ENCODE measurements at regions not wholly inside any gene's neighbourhood (a gene's known extent, or its start where the extent isn't known, plus 50 kb on each side); places are given as distances from the start of the nearest gene placed in this dataset.

DNA sequence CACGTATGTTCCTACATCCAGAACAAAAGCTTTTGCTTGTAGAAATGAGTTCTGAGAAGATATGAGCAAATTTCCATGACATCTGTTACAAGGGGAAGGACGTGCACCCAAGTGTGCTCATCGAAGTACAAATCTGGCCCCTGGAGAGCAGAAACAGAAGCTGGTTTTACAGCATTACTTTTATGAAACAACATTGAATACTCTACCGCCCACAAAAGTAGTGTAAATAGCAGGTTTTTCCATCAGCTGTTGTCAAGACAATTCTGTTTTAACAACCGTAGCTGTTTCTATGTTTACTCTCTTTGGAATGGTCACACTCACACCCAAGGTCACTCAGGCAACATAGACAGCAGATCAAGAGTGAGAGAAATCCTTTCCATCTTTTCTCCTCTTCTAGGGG is 114.2 kb upstream of the SSTR4 start:
- no peak overlapping the region for H3K9ac ChIP-seq (ENCODE audit: low read depth in 1 of 2, low read length in 2 of 2)
- no peaks in the 10 kb centered on the region for H3K9me3 ChIP-seq (ENCODE audit: control insufficient read depth in 1 of 2, low read length in 2 of 2)
- H3K4me1 ChIP-seq (ENCODE audit: control insufficient read depth in 1 of 2, insufficient read depth in 2 of 2, low read length in 2 of 2): peaks cover 0 to 4% of the 10 kb centered on the region in 2 donors
- H3K4me3 ChIP-seq (ENCODE audit: low read depth in 1 of 2, low read length in 2 of 2): no peak overlapping the region
- H3K27me3 ChIP-seq (ENCODE audit: control insufficient read depth in 1 of 2, insufficient read depth in 2 of 2, low read length in 2 of 2): no peaks in the 10 kb centered on the region
- H3K27ac ChIP-seq (ENCODE audit: low read depth, low read length): no peak overlapping the region
- no peaks in the 10 kb centered on the region for H3K36me3 ChIP-seq (ENCODE audit: control insufficient read depth in 1 of 2, insufficient read depth in 2 of 2, low read length in 2 of 2)

DNA sequence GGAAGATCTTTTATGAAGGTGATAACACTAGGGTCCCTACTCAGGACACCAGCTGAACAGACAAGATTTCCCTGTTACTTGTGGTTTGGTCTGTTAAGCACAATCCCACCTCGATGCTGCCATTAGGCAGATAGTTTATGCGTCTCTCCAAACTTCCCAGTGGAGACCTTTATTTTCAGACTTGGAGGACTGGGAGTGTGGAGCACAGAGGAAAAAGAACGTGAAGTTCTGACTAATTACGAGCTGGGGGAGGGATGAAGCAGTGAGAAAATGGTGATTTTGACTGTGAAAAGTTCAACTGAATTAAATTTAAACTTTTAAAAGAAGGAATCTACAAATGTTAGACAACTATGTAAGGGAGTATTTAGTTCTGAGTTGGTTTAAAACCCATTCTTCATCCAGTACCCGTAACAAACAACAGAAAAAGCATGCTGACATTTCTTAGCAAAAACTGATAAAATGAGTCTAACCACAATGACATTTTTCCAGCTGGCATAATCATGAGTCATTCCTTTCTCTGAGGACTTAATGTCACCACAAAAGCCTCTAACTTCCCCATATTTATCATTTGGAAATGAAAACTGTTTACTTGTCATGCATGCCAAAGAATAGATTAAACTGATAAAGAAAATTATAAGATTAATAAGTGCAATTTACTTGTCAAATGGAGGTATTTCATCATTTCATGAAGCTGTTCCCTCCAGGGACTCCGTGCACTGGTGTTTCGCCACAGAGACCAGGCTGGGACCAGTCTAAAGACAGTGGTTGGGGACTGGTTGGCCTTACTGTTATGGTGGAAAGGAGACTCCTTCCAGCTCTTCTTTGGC is 113.3 kb upstream of the SSTR4 start:
- H3K27ac ChIP-seq (ENCODE audit: low read depth, low read length): no peak overlapping the region

DNA sequence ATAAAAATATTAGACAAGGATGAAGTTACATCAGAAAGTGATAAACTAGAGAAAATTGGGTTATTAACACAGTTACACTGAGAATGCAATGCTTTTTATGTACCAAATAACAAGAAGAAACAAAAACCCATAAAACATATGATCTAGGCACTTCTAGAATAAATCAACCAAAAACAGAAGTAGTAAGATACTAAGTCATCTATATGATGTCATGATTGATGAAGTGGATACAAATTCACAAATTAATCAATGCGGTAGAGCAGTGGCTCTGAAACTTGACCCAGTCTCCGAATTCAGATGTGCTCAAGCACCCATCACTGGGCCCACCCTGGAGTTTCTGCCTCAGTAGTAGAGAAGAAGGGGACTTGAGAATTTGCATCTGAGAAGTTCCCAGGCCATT is 112.1 kb upstream of the SSTR4 start:
- Histone ChIP-seq H3K9ac (ENCODE audit: low read depth in 1 of 2, low read length in 2 of 2) (no peak overlapping the region), H3K4me1 (ENCODE audit: control insufficient read depth in 1 of 2, insufficient read depth in 2 of 2, low read length in 2 of 2) (peaks cover 0 to 4% of the 10 kb centered on the region in 2 donors), H3K4me3 (ENCODE audit: low read depth in 1 of 2, low read length in 2 of 2) (no peak overlapping the region), H3K27me3 (ENCODE audit: control insufficient read depth in 1 of 2, insufficient read depth in 2 of 2, low read length in 2 of 2) (no peaks in the 10 kb centered on the region), H3K36me3 (ENCODE audit: control insufficient read depth in 1 of 2, insufficient read depth in 2 of 2, low read length in 2 of 2) (no peaks in the 10 kb centered on the region), H3K27ac (ENCODE audit: low read depth, low read length) (no peak overlapping the region), H3K9me3 (ENCODE audit: control insufficient read depth in 1 of 2, low read length in 2 of 2) (no peaks in the 10 kb centered on the region)

More for the DNA sequence above, 113.3 kb upstream of the SSTR4 start:
- Histone ChIP-seq H3K9me3 (ENCODE audit: control insufficient read depth in 1 of 2, low read length in 2 of 2) (no peaks in the 10 kb centered on the region), H3K36me3 (ENCODE audit: control insufficient read depth in 1 of 2, insufficient read depth in 2 of 2, low read length in 2 of 2) (no peaks in the 10 kb centered on the region), H3K4me3 (ENCODE audit: low read depth in 1 of 2, low read length in 2 of 2) (no peak overlapping the region), H3K9ac (ENCODE audit: low read depth in 1 of 2, low read length in 2 of 2) (no peak overlapping the region), H3K27me3 (ENCODE audit: control insufficient read depth in 1 of 2, insufficient read depth in 2 of 2, low read length in 2 of 2) (no peaks in the 10 kb centered on the region), H3K4me1 (ENCODE audit: control insufficient read depth in 1 of 2, insufficient read depth in 2 of 2, low read length in 2 of 2) (peaks cover 0 to 4% of the 10 kb centered on the region in 2 donors)

DNA sequence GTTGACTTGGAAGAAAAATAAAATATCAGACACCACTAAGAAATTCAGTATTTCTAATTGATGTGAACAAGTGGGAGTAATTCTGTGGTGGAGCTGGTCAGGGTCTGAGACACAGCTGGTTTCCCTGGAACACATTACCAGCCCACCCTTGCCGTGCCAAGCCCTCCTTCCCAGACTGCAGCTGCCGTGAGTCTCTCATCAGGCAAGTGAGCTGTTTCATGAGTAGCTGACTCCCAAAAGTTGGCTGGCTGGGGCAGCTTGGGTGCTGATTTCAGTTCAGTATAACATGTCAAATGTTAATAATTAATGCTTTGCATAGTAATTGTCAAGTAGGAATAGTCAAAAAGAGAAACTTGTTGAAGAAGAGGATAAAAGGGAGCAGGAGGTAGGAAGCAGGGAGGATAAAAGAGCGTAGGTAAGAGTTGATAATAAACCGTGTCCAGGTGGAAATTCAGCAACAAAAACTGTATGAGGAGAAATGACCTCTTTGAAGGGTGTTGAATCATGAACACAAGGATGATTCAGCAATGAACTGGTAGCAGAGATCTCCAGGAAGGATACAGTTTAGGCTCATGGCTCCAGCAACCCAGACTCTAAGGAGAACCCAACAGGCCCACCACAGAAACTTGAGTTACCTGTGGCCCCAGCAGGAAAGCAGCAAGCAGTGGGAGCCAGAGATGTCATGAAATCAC is 110.9 kb upstream of the SSTR4 start:
- no peaks in the 10 kb centered on the region for H3K36me3 ChIP-seq (ENCODE audit: control insufficient read depth in 1 of 2, insufficient read depth in 2 of 2, low read length in 2 of 2)
- H3K4me3 ChIP-seq (ENCODE audit: low read depth in 1 of 2, low read length in 2 of 2): no peak overlapping the region
- H3K27ac ChIP-seq (ENCODE audit: low read depth, low read length): no peak overlapping the region
- no peak overlapping the region for H3K9ac ChIP-seq (ENCODE audit: low read depth in 1 of 2, low read length in 2 of 2)
- no peaks in the 10 kb centered on the region for H3K9me3 ChIP-seq (ENCODE audit: control insufficient read depth in 1 of 2, low read length in 2 of 2)
- H3K27me3 ChIP-seq (ENCODE audit: control insufficient read depth in 1 of 2, insufficient read depth in 2 of 2, low read length in 2 of 2): no peaks in the 10 kb centered on the region
- peaks cover 0 to 4% of the 10 kb centered on the region in 2 donors for H3K4me1 ChIP-seq (ENCODE audit: control insufficient read depth in 1 of 2, insufficient read depth in 2 of 2, low read length in 2 of 2)

DNA sequence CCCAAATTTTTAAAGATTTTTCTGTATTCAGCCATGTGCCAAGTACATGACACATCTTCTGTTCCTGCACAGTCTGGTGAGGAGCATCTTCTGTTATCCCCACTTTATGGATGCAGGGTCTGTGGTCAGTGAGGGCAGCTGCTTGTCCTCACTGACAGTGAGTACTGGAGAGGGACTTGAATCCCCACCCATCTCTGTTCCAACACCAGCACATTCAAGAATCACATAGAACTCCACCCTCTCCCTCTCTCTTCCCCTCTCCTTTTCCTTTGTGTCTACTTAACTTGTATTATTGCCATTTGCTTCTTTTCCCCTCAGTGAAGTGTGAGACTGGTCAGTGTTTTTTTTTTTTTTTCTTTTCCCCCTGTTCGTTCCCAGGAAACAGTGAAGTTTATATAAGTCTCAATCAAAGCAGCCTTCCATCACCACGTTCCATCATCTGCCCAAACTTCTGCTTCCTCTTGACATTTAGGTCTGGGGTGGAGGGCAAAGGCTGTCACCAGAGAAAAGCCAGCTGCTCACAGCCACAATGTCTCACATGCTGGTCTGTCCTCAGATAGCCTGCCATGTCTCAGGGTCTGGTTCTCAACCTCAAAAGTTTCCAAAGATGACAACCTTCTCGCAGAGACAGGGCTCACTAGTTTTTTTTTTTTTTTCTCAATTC is 110.0 kb upstream of the SSTR4 start:
- Histone ChIP-seq H3K27ac (ENCODE audit: low read depth, low read length) (no peak overlapping the region), H3K4me1 (ENCODE audit: control insufficient read depth in 1 of 2, insufficient read depth in 2 of 2, low read length in 2 of 2) (peaks cover 0 to 4% of the 10 kb centered on the region in 2 donors), H3K9me3 (ENCODE audit: control insufficient read depth in 1 of 2, low read length in 2 of 2) (no peaks in the 10 kb centered on the region), H3K9ac (ENCODE audit: low read depth in 1 of 2, low read length in 2 of 2) (no peak overlapping the region), H3K27me3 (ENCODE audit: control insufficient read depth in 1 of 2, insufficient read depth in 2 of 2, low read length in 2 of 2) (no peaks in the 10 kb centered on the region), H3K4me3 (ENCODE audit: low read depth in 1 of 2, low read length in 2 of 2) (no peak overlapping the region), H3K36me3 (ENCODE audit: control insufficient read depth in 1 of 2, insufficient read depth in 2 of 2, low read length in 2 of 2) (no peaks in the 10 kb centered on the region)

DNA sequence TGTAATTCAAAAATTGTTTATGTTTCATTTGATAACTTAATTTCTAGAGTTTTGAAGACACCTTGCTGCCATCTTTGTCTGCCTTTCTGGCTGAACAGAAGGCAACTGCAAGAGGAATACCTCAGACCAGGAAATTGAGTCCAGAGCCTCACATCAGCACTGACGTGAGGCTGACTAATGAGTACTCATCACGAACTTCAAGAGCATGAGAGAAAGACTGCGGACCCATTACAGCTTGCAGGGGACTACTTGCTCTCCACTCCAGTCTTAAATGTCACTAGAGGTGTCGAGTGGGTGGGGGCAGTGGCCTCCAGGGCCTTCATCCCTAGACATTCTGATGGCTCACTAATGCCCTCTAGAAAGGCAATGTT is 109.5 kb upstream of the SSTR4 start:
- H3K4me3 ChIP-seq (ENCODE audit: low read depth in 1 of 2, low read length in 2 of 2): no peak overlapping the region
- peaks cover 0 to 4% of the 10 kb centered on the region in 2 donors for H3K4me1 ChIP-seq (ENCODE audit: control insufficient read depth in 1 of 2, insufficient read depth in 2 of 2, low read length in 2 of 2)
- no peak overlapping the region for H3K27ac ChIP-seq (ENCODE audit: low read depth, low read length)
- H3K9ac ChIP-seq (ENCODE audit: low read depth in 1 of 2, low read length in 2 of 2): no peak overlapping the region
- no peaks in the 10 kb centered on the region for H3K27me3 ChIP-seq (ENCODE audit: control insufficient read depth in 1 of 2, insufficient read depth in 2 of 2, low read length in 2 of 2)
- no peaks in the 10 kb centered on the region for H3K9me3 ChIP-seq (ENCODE audit: control insufficient read depth in 1 of 2, low read length in 2 of 2)
- no peaks in the 10 kb centered on the region for H3K36me3 ChIP-seq (ENCODE audit: control insufficient read depth in 1 of 2, insufficient read depth in 2 of 2, low read length in 2 of 2)

DNA sequence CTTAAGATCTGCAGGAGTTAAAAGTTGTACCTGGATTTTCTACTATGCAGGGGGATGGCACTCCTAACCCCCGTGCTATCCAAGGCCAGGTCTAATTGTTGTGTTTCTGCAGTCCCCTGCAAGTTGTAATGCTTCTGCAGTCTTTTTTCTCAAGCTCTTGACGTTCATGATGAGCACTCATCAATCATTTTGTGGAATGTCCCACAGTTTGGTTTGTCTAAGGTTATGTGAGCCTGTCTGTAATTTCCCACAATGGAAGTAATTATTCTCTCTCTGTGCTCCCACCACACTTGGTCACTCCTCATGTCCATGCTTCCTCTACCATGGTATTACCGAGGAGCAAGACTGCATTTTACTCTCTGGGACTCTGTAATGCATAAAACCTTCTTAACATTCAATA is 107.6 kb upstream of the SSTR4 start:
- Histone ChIP-seq H3K36me3 (ENCODE audit: control insufficient read depth in 1 of 2, insufficient read depth in 2 of 2, low read length in 2 of 2) (no peaks in the 10 kb centered on the region), H3K9me3 (ENCODE audit: control insufficient read depth in 1 of 2, low read length in 2 of 2) (no peaks in the 10 kb centered on the region), H3K4me3 (ENCODE audit: low read depth in 1 of 2, low read length in 2 of 2) (no peak overlapping the region), H3K27me3 (ENCODE audit: control insufficient read depth in 1 of 2, insufficient read depth in 2 of 2, low read length in 2 of 2) (no peaks in the 10 kb centered on the region), H3K27ac (ENCODE audit: low read depth, low read length) (no peak overlapping the region), H3K9ac (ENCODE audit: low read depth in 1 of 2, low read length in 2 of 2) (no peak overlapping the region), H3K4me1 (ENCODE audit: control insufficient read depth in 1 of 2, insufficient read depth in 2 of 2, low read length in 2 of 2) (peaks cover 0 to 9% of the 10 kb centered on the region in 2 donors)

DNA sequence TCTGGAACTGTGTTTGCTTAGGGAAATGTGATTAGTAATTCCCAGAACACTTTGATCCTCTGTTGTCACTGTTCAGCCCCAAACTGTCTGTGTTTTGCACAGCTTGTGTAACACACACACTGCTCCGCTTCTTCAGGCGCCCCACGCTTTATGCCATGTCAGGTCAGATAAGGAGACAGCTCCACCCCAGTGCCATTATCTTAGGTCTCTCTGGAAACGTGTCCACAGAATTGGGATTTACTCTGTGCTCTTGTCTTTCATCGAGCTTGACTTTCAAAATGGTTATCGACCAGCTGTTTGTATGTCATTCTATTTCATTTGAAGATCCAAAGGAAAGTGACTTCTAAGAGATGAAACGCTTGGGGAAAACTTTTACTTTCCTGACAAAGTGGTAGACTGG is 106.4 kb upstream of the SSTR4 start:
- no peaks in the 10 kb centered on the region for H3K36me3 ChIP-seq (ENCODE audit: control insufficient read depth in 1 of 2, insufficient read depth in 2 of 2, low read length in 2 of 2)
- no peak overlapping the region for H3K27ac ChIP-seq (ENCODE audit: low read depth, low read length)
- H3K27me3 ChIP-seq (ENCODE audit: control insufficient read depth in 1 of 2, insufficient read depth in 2 of 2, low read length in 2 of 2): no peaks in the 10 kb centered on the region
- peaks cover 0 to 9% of the 10 kb centered on the region in 2 donors for H3K4me1 ChIP-seq (ENCODE audit: control insufficient read depth in 1 of 2, insufficient read depth in 2 of 2, low read length in 2 of 2)
- H3K4me3 ChIP-seq (ENCODE audit: low read depth in 1 of 2, low read length in 2 of 2): no peak overlapping the region
- no peak overlapping the region for H3K9ac ChIP-seq (ENCODE audit: low read depth in 1 of 2, low read length in 2 of 2)
- H3K9me3 ChIP-seq (ENCODE audit: control insufficient read depth in 1 of 2, low read length in 2 of 2): no peaks in the 10 kb centered on the region

DNA sequence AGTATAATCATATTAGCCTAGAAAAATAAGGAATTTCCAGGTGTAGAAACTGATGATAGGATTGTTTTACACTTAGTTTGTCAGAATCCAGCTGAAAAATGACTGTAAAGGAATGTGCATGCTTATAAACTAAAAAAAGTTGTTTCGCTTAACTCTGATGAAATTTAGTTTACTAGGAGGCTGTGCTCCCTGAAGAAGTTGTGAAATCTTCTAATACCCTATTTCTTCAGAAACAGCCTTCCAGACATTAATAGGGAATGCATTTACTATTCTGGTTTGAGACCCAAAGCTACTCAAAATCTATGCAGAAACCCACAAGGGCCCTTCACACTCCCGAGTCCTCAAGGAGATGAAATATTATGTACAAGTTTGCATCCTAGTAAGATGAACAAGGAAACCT is 105.5 kb upstream of the SSTR4 start:
- H3K27ac ChIP-seq (ENCODE audit: low read depth, low read length): no peak overlapping the region
- H3K36me3 ChIP-seq (ENCODE audit: control insufficient read depth in 1 of 2, insufficient read depth in 2 of 2, low read length in 2 of 2): no peaks in the 10 kb centered on the region
- H3K4me1 ChIP-seq (ENCODE audit: control insufficient read depth in 1 of 2, insufficient read depth in 2 of 2, low read length in 2 of 2): peaks cover 0 to 9% of the 10 kb centered on the region in 2 donors
- H3K9me3 ChIP-seq (ENCODE audit: control insufficient read depth in 1 of 2, low read length in 2 of 2): no peaks in the 10 kb centered on the region
- H3K9ac ChIP-seq (ENCODE audit: low read depth in 1 of 2, low read length in 2 of 2): no peak overlapping the region
- no peaks in the 10 kb centered on the region for H3K27me3 ChIP-seq (ENCODE audit: control insufficient read depth in 1 of 2, insufficient read depth in 2 of 2, low read length in 2 of 2)
- H3K4me3 ChIP-seq (ENCODE audit: low read depth in 1 of 2, low read length in 2 of 2): no peak overlapping the region
